GM19351 (cell line): ENCODE measurements at regions not wholly inside any gene's neighbourhood (a gene's known extent, or its start where the extent isn't known, plus 50 kb on each side); places are given as distances from the start of the nearest gene placed in this dataset.

ENCODE experiments used
- ATAC-seq: cut with Tn5 transposase; IDR thresholded peaks from one replicate; pipeline ENCODE4 v1.9.1; 2021; ENCODE audit warnings: mild to moderate bottlenecking, moderate library complexity; ENCODE audit not compliant: unreplicated experiment

DNA sequence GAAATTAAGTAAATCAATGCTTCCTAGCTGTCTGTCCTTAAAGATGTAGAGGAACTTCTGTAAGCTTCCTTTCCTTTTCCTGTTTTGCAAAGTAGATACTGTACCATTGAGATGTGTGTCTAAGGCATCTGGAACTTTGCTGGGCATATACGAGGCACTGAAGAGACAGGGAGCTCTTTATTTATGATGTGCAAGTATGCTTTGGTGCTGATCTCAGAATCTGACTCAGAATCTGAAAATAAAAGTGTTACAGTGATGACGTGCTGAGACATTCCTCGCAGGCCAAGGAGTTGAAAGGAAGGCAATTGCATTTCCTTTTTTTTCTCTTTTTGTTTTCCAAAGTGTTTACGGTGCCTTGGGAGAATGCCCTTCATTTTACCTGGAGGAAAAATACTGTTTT lies 230.9 kb upstream of the RGPD4 start:
- ATAC-seq: no peak

DNA sequence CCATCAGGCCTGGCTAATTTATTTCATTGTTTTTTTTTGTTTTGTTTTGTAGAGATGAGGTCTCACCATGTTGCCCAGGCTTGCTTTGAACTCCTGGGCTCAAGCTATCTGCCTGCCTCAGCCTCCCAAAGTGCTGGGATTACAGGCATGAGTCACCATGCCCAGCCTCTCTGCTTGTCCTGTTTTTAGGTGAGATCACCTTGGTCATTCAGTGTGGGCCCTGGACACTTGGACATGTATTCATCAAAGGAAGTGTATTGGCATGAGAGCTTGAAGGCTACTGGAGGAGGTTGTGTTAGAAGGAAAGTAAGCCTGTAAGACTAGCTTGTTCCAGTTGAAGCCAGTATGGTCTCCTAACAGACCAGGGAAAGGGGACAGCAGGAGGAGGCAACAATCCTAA lies 229.2 kb upstream of the RGPD4 start:
- no peak for ATAC-seq

DNA sequence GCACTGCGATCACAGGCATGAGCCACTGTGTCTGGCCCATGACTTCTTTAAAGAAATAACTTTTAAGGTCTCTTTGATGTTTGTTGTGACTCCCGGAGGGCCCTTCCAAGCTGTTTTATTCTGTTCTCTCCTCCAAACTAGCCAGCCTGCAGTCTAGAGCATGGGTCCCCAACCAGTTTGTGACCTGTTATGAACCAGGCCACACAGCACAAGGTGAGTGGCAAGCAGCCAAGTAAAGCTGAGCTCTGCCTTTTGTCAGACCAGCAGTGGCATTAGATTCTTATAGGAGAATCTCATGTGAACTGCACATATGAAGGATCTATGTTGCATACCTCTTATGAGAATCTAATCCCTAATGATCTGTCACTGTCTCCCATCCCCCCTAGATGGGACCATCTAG lies 223.9 kb upstream of the RGPD4 start:
- no peak for ATAC-seq

DNA sequence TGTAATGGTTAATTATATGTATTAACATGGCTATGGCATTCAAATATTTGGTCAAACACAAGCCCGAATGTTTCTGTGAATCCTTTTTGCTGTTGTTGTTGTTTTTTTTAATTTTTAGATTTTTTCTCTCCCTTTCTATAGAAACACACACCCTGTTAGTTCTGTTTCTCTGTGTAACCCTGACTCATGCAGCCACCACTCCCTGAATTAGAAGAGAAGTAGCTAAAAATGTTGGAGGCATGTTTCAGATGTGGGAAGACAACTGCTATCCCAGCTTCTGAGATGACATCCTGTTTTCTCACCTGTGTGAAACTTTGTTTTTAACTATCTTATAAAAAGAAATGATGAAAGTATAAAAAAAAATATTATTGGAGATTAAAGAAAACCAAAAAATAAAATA lies 219.6 kb upstream of the RGPD4 start:
- ATAC-seq: no peak

DNA sequence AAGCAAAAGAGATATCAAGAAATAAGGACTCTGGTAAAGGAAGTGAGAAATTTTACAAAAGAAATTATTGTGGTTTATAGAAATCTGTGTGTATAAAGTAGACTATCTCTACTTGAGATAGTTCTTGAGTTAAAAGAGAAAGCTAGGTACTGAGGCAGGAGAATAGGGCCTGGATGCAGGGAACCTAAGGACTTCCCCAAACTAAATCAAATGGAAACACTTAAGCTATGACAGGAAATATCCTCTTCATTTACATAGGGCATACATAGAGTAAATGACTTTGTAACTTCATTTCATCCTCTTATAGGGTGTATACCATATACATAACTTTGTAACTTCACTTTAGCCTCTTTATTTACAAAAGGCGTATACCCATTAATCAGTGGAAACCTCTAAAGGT lies 219.2 kb upstream of the RGPD4 start:
- no peak for ATAC-seq

DNA sequence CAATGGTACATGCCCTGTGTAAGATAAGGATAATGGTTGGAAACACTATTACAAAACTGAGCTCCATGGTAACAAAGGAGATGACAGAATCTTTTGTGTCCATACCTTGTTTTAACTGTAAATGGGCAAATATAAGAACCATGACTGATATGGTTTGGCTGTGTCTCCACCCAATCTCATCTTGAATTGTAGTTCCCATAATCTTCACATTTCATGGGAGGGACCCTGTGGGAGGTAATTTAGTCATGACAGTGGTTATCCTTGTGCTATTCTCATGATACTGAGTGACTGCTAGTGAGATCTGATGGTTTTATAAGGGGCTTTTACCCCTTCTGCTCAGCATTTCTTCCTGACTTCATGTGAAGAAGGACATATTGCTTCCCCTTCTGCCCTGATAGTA lies 211.7 kb upstream of the RGPD4 start:
- no peak for ATAC-seq

DNA sequence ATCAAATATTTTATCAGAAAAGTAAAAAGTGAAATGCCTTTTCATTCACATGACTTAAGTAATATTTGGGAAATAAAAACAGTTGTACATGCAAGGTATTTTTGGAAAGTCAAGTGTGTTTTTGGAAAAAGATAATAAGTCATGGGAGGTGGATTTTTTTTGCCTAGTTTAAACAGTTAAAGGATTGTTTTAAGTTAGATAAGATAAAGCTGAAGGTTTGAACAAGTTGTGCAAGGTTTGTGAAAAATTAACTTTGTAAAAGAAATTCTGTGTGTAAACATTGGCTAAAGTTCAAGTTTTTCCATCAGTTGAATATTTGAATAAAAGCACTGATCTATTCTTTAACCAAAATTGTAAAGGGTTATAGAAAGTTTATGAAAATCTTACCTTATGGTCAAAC lies 207.9 kb upstream of the RGPD4 start:
- no peak for ATAC-seq

DNA sequence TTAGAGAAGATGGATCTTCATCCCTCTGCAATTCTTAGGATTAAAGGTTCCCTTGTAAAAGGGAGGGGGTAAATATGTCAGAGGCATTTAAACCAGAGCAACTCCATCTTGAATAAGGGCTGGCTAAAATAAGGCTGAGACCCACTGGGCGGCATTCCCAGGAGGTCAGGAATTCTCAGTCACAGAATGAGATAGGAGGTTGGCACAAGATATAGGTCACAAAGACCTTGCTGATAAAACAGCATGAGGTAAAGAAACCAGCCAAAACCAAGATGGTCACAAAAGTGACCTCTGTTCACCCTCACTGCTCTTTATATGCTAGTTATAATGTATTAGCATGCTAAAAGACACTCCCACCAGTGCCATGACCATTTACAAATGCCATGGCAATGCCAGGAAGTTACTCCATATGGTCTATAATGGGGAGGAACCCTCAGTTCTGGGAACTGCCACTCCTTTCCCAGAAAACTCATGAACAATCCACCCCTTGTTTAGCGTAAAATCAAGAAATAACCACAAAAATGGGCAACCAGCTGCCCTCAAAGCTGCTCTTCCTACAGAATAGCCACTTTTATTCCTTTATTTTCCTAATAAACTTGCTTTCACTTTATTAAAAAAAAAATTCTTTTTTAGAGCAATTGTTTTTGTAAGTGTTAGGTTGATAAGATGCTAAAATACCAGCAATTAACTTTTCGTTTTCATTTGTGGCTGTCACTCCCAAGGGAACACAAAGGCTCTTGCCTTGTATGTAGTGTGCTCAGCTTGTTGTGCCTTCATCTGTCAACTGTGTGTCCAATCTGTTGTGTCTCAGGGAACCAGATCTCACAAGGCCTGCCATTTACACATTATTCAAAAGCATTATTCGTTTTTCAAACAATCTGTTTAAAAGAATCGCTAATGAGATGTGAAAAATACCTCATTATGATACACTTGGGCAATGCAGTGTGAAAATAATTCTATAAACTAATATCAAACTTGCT lies 205.2 kb upstream of the RGPD4 start:
- no peak for ATAC-seq

DNA sequence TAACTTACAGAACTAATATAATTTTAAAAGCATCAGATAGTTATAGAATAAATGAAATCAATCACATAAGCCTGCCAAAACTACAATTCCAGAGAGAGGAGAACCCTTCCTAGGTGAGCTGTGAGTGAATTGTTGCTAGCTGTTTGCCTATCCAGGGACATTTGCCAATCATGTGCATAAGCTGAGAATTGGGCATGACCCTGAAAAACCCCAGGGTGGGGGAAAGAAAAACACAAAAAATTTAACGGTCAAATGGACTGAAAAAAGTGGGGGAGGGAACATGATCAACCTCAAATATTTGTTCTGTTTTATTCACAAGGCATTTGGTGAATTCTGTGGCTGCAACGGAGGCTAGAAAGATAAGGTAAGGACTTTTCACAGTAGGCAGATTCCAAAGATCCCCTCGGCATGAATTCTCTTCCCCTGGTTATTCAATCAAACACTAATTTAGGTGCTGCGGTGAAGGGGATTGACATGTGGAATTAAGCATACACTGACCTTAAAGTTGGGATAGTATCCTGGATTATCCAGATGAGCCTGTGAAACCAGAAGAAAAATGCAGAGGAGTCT lies 203.9 kb upstream of the RGPD4 start:
- no peak for ATAC-seq

DNA sequence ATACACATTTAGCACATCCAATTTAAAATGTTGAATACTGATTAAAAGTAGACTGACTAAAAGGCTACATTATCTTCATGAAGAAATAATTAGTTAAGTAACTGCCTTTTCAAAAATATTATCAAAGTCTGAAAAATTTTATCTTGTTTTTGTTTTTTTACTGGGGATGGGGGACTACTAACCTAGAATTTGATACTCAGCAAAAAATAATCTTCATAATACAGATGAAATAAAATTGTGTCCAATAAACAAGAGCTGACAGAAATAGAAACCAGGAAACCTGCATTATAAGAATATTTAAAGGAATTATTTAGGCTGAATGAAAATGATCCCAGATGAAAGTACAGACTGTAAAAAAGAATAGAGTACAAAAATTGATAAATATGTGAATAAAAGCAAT lies 200.7 kb upstream of the RGPD4 start:
- ATAC-seq: no peak

DNA sequence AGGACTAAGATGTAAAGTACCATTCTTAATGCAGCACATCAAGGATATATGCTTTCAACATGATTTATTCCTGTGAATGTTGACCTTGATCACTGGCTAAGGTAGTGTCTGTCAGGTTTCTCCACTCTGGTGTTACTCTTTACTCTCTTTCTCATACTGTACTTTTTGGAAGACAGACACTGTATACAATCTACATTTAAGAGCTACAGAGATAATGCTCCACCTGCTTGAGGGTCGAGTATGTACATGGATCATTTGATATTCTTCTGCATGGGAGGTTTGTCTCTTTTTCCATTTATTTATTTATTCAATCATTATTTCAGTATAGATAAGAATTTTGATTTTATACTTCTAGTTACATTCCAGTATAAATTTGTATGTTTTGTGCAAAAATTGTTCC lies 199.5 kb upstream of the RGPD4 start:
- ATAC-seq: no peak

DNA sequence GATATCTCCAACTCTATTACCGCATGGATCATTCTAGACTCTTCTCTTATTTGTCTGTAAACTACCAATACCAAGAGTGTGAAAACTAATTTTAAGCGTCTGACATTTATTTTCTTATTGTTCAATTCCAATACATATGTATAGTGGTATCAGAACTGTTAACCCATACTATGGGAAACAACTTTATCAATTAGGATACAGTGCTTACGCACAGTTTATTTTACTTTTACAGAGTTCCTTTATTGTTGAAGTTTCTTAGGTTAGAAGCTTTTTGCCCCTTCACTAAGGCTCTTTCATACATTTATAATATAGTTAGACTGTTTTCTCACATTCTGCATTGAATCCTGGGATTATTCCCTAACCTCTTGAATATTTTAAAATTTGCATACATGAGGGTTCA lies 198.8 kb upstream of the RGPD4 start:
- no peak for ATAC-seq

DNA sequence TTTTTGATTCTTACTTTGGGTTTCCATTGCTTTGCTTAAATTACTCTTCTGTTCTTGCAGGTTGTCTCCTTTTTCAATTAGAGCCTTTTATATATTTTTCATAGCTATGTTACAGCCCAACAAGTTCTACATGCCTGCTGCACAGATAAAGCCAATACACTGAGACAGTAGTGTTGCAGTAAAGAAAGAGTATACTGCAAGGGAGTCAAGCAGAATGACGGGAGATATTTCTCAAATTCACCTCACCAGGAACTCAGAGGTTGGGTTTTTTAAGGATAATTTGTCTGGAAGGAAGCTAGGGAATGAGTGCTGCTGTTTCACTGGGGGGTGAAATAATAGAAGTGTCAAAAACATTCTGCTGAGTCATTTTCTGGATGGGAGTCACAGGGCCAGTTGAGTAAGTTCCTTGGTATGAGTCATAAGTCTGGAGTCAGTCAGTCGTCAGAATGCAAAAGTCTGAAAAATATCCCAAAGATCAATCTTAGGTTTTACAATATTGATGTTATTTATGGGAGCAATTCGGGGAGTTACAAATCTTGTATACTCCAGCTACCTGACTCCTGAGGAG lies 193.0 kb upstream of the RGPD4 start:
- ATAC-seq: no peak

DNA sequence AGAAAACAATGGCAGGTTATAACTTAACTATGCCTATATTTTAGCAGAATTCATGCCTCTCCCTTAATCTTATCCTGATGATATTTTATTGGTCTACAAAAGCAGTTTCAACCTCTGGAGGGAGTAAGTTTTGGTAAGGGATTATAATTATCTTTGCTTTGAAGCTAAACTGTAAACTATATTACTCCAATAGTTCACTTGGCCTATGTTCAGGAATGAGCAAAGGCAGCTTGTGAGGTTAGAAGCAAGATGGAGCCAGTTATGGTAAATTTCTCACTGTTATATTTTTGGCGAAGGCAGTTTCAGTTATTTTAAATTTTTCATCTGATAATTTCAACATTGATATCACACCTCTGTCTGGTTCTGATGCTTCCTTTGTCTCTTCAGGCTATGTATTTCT lies 192.5 kb upstream of the RGPD4 start:
- ATAC-seq: no peak

DNA sequence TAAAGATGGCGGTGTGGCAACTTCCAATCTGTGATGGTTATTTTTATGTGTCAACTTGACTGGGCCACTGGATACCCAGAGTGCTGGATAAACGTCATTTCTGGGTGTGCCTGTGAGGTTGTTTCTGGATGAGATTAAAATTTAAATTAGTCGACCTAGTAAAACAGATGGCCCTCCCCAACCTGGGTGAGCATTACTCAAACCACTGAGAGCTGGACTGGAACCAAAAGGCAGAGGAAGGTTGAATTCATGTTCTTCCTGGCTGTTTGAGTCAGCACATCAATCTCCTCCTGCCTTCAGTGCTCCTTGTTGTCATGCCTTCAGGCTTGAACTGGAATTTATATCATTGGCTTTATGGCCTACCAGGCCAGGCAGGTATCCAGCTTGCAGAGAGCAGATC lies 190.8 kb upstream of the RGPD4 start:
- ATAC-seq: no peak

DNA sequence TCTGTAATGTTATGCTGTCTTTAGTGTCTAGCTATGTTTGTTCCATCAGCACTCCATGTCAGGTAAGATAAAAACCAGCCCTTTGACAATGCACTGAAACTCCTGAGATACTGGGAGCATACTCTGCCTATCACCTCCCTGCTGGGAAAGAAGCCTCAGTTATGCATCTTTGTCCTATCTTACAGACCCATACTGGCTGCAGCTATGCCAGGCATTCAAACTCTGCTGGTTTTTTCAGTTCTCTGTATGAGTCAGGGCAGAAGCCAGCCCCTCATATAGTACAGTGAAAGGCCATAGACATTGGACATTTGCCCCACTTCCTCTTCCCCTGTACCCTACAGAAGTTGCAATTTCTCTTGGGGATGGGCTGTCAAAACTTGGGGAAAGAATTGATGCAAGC lies 181.1 kb upstream of the RGPD4 start:
- ATAC-seq: no peak

DNA sequence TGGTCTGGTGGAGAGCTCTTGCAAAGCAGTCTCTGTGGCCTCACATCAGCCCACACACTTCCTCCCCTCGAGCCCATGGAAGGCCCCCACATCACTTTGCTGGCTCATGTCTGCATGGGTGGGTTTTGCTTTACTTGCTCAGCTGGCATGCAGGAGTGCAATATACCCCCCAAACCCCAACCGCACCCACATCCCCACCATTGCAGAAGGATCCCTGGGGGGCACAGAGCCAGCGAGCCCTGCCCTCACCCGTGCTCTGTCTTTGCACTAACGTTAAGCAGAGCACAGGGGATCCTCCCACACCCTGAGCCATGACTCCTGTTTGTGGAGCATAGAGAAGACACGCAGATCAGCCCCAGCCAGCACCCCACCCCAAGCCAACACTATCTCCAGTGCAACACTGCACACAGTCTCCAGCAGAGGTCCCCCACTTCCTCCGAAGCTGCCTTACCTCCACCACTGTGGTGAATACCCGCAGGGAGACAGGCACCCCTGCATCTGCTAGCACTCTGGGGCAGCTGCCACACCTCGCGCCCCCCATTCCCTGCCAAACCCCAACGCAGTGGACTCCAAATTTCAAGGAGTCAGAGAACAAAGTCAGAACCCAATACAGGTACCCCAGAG lies 177.8 kb upstream of the RGPD4 start:
- ATAC-seq: no peak

DNA sequence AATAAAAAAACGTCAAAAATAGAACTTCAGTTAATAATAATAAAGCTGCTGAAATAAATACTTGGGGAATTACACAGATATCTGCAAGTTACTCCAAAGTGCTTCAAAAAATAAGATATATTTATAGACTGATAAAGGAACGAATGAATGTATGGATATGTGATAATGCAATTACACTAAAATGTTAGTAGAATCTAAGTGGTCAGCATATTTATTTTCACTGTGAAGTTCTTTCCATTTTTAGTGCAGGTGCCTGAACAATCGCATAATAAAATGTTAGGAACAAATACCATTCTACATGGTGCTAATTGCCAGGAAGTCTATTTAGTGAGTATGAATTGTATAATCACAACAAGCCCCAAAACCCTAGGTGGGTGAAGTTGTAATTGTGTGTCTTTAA lies 169.6 kb upstream of the RGPD4 start:
- no peak for ATAC-seq

DNA sequence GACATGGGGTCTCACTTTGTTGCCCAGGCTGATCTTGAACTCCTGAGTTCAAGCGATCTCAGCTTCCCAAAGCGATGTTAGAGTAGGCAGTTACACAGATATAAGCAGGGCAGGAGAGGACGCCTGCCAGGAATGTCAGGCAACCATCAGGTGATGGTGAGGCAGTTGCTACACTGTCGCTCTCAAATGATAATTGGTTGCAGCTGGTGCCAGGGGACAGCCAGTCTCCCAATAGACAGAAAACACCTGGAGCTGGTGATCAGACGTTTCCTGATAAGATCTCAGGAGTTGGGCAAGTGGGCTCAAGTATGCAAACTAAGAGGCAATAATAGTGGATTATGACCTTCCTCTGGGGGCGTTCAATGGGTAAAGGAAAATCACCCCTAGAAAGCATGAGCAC lies 163.1 kb upstream of the RGPD4 start:
- ATAC-seq: no peak

DNA sequence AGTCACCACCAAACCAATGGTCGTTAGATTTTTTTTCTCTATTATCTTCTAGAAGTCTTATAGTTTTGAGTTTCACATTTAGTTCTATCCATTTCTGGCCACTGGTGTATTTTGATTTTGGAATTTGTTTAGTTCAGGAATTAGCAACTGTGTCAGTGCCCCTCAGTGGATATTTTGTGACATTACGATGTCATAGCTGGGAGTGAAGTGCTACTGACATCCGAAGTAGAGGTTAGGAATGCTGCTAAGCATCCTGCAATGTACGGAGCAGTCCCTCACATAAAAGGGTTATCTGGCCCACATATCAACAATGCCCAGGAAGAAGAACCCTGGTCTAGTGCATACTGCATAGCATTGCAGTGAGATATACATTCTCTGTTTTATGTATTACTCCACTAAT lies 157.4 kb upstream of the RGPD4 start:
- ATAC-seq: no peak

DNA sequence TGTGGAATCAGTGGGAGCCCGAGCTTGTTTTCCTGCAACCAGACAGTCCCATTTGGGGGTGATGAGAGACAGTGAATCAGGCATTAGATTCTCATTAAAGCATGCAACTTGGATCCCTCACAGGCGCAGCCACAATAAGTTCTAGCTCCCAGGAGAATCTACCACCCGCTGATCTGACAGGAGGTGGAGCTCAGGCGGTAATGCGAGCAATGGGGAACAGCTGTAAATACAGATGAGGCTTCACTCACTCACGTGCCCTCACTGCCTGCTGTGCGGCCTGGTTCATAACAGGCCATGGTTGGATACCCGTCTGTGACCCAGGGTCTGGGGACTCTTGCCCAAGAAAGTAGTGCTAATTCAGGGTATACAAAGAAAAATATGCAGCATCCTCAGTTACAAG lies 144.8 kb upstream of the RGPD4 start:
- ATAC-seq: no peak

DNA sequence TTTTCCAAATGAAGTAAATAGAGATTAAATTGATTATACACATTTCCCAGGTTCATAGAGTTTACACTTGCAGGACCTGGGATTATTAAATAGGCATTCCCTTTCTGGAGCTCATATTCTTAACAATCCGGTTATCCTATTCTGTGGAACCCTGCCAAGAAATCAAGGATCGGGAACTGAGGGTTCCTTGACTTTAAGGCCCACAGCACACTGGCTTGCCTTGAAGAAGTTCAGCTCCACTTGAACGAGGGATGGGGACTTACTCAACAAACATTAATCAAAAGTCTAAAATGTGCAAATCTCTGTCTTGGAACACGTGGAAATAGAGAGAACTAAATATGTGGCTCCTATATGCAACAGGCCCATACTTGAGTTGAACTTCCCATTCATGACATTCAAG lies 142.3 kb upstream of the RGPD4 start:
- ATAC-seq: no peak
